ENCODE measurements at regions not wholly inside any gene's neighbourhood (a gene's known extent, or its start where the extent isn't known, plus 50 kb on each side); places are given as distances from the start of the nearest gene placed in this dataset.
A peak's percentile ranks its signal among the peaks of the same experiment; 100 is the strongest.

DNA sequence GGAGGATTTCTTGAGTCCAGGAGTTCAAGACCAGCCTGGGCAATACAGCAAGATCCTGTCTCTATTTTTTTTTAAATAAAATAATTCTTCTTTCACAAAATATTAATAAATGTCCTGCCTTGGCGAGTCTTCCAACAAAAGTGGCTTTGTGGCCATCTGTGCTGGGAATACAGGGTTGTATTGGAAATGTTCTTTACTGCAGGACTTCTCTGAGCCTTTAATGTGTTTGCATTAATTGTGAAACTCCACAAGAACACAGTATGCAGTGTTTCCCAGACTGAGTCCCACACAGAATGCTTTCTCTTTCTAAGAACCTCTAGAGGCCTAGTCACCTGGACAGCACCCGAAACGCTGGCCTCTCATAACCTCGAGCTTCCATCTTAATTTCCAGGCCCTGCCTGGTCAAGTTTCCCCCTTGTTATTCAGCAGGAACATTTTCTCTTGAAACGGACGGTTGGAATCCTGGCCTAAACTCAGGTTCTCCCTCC is 85.4 kb upstream of the ARRDC4 start:
- Histone ChIP-seq H3K9me3 (ENCODE audit: control insufficient read depth in 1 of 2, low read length in 2 of 2) (no peaks in the 10 kb centered on the region), H3K36me3 (ENCODE audit: control insufficient read depth in 1 of 2, insufficient read depth in 2 of 2, low read length in 2 of 2) (no peaks in the 10 kb centered on the region), H3K4me3 (ENCODE audit: low read depth in 1 of 2, low read length in 2 of 2) (peak overlapping the region in 1 of 2 donors; percentile 34), H3K4me1 (ENCODE audit: control insufficient read depth in 1 of 2, insufficient read depth in 2 of 2, low read length in 2 of 2) (peaks cover 0 to 7% of the 10 kb centered on the region in 2 donors), H3K27ac (ENCODE audit: low read length) (no peak overlapping the region), H3K27me3 (ENCODE audit: low read depth, low read length) (no peaks in the 10 kb centered on the region)

DNA sequence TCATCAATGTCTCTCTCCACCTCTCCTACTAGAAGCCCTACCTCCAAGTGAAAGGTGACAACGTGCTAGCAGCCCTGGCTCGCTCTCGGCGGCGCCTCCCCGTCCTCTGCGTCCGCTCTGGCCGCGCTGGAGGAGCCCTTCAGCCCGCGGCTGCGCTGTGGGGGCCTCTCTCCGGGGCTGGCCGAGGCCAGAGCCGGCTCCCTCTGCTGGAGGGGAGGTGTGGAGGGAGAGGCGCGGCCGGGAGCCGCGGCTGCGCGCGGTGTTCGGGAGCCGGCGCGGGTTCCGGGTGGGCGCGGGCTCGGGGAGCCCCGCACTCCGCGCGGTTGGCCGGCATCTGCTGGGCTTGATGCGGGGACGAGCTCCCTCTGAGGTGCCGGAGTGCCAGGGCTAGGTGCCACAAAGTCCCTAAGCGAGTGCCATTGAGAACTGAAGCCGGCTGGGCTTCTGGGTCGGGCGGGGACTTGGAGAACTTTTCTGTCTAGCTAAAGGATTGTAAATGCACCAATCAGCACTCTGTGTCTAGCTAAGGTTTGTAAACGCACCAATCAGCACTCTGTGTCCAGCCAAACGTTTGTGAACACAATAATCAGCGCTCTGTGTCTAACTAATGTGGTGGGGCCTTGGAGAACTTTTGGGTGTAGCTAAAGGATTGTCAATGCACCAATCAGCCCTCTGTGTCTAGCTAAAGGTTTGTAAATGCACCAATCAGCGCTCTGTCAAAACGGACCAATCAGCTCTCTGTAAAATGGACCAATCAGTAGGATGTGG is 84.8 kb upstream of the ARRDC4 start:
- H3K4me3 ChIP-seq (ENCODE audit: low read depth in 1 of 2, low read length in 2 of 2): peak overlapping the region in 1 of 2 donors; percentile 34
- H3K36me3 ChIP-seq (ENCODE audit: control insufficient read depth in 1 of 2, insufficient read depth in 2 of 2, low read length in 2 of 2): no peaks in the 10 kb centered on the region
- H3K4me1 ChIP-seq (ENCODE audit: control insufficient read depth in 1 of 2, insufficient read depth in 2 of 2, low read length in 2 of 2): peaks cover 0 to 7% of the 10 kb centered on the region in 2 donors
- H3K27ac ChIP-seq (ENCODE audit: low read length): no peak overlapping the region
- no peaks in the 10 kb centered on the region for H3K27me3 ChIP-seq (ENCODE audit: low read depth, low read length)
- H3K9me3 ChIP-seq (ENCODE audit: control insufficient read depth in 1 of 2, low read length in 2 of 2): no peaks in the 10 kb centered on the region

DNA sequence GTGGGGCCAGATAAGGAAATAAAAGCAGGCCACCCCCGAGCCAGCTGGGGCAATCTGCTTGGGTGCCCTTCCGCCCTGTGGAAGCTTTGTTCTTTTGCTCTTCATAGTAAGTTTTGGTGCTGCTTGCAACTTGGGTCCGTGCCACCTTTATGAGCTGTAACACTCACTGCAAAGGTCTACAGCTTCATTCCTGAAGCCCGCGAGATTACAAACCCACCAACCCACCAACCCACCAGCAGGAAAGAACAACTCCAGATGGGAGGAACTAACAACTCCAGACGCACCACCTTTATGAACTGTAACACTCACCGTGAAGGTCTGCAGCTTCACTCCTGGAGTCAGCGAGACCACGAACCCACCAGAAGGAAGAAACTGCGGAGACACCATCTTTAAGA is 84.2 kb upstream of the ARRDC4 start:
- no peaks in the 10 kb centered on the region for H3K27me3 ChIP-seq (ENCODE audit: low read depth, low read length)
- no peaks in the 10 kb centered on the region for H3K9me3 ChIP-seq (ENCODE audit: control insufficient read depth in 1 of 2, low read length in 2 of 2)
- H3K36me3 ChIP-seq (ENCODE audit: control insufficient read depth in 1 of 2, insufficient read depth in 2 of 2, low read length in 2 of 2): no peaks in the 10 kb centered on the region
- H3K27ac ChIP-seq (ENCODE audit: low read length): no peak overlapping the region
- H3K4me3 ChIP-seq (ENCODE audit: low read depth in 1 of 2, low read length in 2 of 2): no peak overlapping the region
- H3K4me1 ChIP-seq (ENCODE audit: control insufficient read depth in 1 of 2, insufficient read depth in 2 of 2, low read length in 2 of 2): peaks cover 0 to 7% of the 10 kb centered on the region in 2 donors

DNA sequence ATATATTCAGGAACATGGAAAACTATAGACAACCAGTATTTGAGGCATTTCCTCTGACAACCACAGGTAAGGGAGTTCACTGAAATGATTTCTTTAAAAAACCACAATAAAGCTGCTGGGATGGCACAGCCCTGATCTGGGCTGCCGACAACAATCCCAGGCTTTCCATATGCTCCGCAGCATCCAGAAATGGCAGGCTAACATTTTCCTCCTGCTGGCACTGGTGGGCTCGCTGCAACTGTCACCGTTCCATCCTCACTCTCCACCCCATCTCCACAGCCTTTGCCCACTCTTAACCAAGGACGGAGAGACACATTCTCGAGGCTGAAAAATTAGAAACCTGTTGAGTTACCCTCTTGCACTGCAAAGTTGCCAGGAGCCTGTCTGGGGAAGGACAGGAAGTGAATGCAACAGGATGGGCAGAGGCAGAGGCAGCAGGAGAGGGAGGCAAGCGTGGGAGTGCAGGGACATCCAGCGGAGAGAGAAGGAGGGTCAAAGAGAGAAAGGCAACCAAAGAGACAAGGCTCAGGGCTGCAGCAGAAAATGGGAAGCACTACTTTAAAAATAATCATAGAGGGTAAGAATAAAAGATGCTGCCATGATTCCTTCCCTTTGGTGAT is 79.0 kb upstream of the ARRDC4 start:
- no peak overlapping the region for H3K27ac ChIP-seq (ENCODE audit: low read length)
- H3K27me3 ChIP-seq (ENCODE audit: low read depth, low read length): no peaks in the 10 kb centered on the region
- no peak overlapping the region for H3K4me3 ChIP-seq (ENCODE audit: low read depth in 1 of 2, low read length in 2 of 2)
- peaks cover 0 to 7% of the 10 kb centered on the region in 2 donors for H3K4me1 ChIP-seq (ENCODE audit: control insufficient read depth in 1 of 2, insufficient read depth in 2 of 2, low read length in 2 of 2)
- H3K36me3 ChIP-seq (ENCODE audit: control insufficient read depth in 1 of 2, insufficient read depth in 2 of 2, low read length in 2 of 2): no peaks in the 10 kb centered on the region
- H3K9me3 ChIP-seq (ENCODE audit: control insufficient read depth in 1 of 2, low read length in 2 of 2): no peaks in the 10 kb centered on the region

DNA sequence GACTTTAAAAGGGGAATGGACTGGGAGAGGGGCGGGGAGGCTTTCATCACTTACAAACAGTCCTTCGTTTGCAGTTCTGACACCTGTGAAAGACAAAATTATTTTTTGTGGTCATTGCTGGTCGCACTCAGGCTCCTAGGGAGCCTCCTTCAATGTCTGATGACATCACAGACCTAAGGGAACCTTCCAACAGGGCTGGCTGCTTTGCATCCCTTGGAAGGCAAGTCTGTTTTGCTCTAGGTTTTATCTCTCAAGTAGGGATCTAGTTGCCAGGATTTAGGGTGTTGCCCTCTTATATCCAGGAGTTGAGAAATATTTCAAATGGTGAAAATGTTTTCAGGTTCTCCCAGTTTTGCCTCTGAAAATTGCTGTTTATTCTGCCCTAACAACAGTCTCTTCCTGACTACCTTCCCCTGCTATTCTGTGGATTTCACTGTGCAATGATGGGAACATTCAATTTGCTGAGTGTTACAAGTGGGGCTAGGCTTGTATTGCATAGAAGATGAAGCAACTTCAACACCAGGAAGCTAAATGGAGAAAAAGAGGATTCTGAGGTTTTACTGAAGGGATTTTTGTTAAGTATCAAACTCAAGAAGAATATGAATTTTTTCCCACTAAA is 75.9 kb upstream of the ARRDC4 start:
- H3K4me1 ChIP-seq (ENCODE audit: control insufficient read depth in 1 of 2, insufficient read depth in 2 of 2, low read length in 2 of 2): no peaks in the 10 kb centered on the region
- no peak overlapping the region for H3K4me3 ChIP-seq (ENCODE audit: low read depth in 1 of 2, low read length in 2 of 2)
- H3K36me3 ChIP-seq (ENCODE audit: control insufficient read depth in 1 of 2, insufficient read depth in 2 of 2, low read length in 2 of 2): no peaks in the 10 kb centered on the region
- H3K27ac ChIP-seq (ENCODE audit: low read length): no peak overlapping the region
- H3K27me3 ChIP-seq (ENCODE audit: low read depth, low read length): no peaks in the 10 kb centered on the region
- no peaks in the 10 kb centered on the region for H3K9me3 ChIP-seq (ENCODE audit: control insufficient read depth in 1 of 2, low read length in 2 of 2)

DNA sequence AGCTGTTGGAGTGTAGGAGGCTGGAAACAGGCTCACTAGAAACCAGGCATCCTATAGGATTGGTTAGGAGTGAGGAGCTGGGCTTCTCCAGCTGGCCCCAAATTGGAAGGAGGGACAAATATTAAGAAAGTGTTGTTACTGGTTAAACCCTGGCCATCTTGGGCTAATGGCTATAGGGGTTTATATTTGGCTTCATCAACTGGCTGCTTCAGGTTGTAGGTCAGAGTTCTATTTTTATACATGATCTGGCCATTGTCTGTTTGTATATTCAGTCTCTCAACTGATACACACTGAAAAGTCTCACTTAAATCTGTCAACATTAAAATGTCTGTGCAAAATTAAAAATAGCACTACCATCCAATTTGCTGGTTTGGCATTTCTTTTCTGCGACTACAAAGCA is 70.2 kb upstream of the ARRDC4 start:
- Histone ChIP-seq H3K27ac (ENCODE audit: low read length) (no peak overlapping the region), H3K4me3 (ENCODE audit: low read depth in 1 of 2, low read length in 2 of 2) (no peak overlapping the region), H3K27me3 (ENCODE audit: low read depth, low read length) (no peaks in the 10 kb centered on the region)

DNA sequence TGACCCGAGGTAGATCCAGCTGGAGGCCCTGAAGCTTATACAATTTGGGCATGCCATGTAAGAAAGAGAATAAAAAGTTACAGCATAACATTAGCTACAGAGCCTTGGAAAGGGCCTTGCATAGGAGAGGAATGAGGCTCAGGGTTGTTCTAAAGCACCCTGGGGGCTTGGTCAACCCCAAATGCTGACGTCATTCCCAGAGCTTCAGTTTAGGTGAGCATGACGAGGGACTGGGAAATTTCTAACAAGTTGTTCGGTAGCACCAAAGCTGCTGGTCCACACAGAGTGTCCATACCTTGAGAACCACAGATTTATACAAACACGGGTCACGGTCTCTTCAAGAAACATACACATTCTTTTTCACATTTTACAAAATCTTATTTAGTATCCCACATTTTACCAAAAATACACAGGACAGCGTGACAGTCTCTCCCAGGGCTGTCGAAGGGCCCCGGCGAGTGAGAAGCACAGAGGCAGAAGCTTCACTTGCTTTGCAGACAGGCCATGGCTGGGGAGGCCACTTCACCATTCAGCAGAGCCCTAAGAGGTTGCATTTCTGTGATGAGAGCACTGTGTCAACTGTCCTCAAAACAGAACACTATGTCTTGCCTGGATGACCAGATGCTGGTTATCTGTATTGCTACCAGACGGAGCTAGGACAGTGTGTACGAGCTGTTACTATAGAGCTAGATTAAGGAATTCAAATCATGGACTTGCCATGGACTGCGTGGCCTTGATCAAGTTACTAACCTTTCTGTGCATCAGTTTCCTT is 68.2 kb upstream of the ARRDC4 start:
- Histone ChIP-seq H3K27me3 (ENCODE audit: low read depth, low read length) (no peaks in the 10 kb centered on the region), H3K4me1 (ENCODE audit: control insufficient read depth in 1 of 2, insufficient read depth in 2 of 2, low read length in 2 of 2) (no peaks in the 10 kb centered on the region), H3K36me3 (ENCODE audit: control insufficient read depth in 1 of 2, insufficient read depth in 2 of 2, low read length in 2 of 2) (no peaks in the 10 kb centered on the region), H3K4me3 (ENCODE audit: low read depth in 1 of 2, low read length in 2 of 2) (no peak overlapping the region), H3K27ac (ENCODE audit: low read length) (no peak overlapping the region), H3K9me3 (ENCODE audit: control insufficient read depth in 1 of 2, low read length in 2 of 2) (no peaks in the 10 kb centered on the region)

More for the DNA sequence above, 70.2 kb upstream of the ARRDC4 start:
- Histone ChIP-seq H3K9me3 (ENCODE audit: control insufficient read depth in 1 of 2, low read length in 2 of 2) (no peaks in the 10 kb centered on the region), H3K36me3 (ENCODE audit: control insufficient read depth in 1 of 2, insufficient read depth in 2 of 2, low read length in 2 of 2) (no peaks in the 10 kb centered on the region), H3K4me1 (ENCODE audit: control insufficient read depth in 1 of 2, insufficient read depth in 2 of 2, low read length in 2 of 2) (no peaks in the 10 kb centered on the region)

DNA sequence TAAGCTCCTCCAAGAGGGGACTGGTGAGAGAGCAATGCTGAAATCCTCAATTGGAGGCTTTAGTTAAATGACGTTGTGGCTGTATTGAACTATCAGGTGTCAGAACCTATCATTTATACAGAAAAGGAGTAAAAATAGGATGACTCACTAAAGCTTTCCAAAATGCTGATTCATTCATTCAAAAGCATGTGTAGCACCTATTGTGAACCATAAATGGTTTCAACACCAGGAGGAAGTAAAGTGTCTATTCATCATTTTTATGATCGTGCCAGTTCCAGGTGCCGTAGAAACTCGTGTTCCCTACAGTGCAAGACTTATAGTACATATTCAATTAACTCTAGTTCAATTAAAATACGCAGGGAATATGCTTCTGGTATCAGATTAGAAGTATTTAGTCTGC is 66.5 kb upstream of the ARRDC4 start:
- H3K36me3 ChIP-seq (ENCODE audit: control insufficient read depth in 1 of 2, insufficient read depth in 2 of 2, low read length in 2 of 2): no peaks in the 10 kb centered on the region
- H3K4me3 ChIP-seq (ENCODE audit: low read depth in 1 of 2, low read length in 2 of 2): no peak overlapping the region
- no peaks in the 10 kb centered on the region for H3K4me1 ChIP-seq (ENCODE audit: control insufficient read depth in 1 of 2, insufficient read depth in 2 of 2, low read length in 2 of 2)
- no peaks in the 10 kb centered on the region for H3K9me3 ChIP-seq (ENCODE audit: control insufficient read depth in 1 of 2, low read length in 2 of 2)
- H3K27ac ChIP-seq (ENCODE audit: low read length): no peak overlapping the region
- no peaks in the 10 kb centered on the region for H3K27me3 ChIP-seq (ENCODE audit: low read depth, low read length)

DNA sequence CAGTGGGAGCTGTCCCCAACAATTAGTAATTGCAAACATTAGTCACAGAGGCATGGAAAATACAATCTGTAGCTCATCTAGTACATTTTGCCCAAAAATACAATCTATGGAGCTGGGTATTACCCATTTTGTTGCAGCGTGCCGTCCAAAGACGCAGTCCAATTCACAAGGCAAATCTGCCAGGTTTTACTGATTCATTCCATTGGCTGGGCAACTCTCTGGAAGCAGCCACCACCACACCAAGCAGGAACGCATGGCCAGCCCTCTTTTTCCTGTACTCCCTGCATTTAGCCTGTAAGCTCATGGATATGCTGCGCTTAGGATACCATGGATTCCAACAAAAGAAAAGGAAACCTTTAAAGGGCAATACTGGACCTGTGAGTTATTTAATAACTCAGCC is 60.5 kb upstream of the ARRDC4 start:
- H3K36me3 ChIP-seq (ENCODE audit: control insufficient read depth in 1 of 2, insufficient read depth in 2 of 2, low read length in 2 of 2): no peaks in the 10 kb centered on the region
- H3K4me1 ChIP-seq (ENCODE audit: control insufficient read depth in 1 of 2, insufficient read depth in 2 of 2, low read length in 2 of 2): peaks cover 0 to 4% of the 10 kb centered on the region in 2 donors
- peaks cover 5% of the 10 kb centered on the region for H3K27me3 ChIP-seq (ENCODE audit: low read depth, low read length)
- H3K9me3 ChIP-seq (ENCODE audit: control insufficient read depth in 1 of 2, low read length in 2 of 2): no peaks in the 10 kb centered on the region
- no peak overlapping the region for H3K27ac ChIP-seq (ENCODE audit: low read length)
- no peak overlapping the region for H3K4me3 ChIP-seq (ENCODE audit: low read depth in 1 of 2, low read length in 2 of 2)

DNA sequence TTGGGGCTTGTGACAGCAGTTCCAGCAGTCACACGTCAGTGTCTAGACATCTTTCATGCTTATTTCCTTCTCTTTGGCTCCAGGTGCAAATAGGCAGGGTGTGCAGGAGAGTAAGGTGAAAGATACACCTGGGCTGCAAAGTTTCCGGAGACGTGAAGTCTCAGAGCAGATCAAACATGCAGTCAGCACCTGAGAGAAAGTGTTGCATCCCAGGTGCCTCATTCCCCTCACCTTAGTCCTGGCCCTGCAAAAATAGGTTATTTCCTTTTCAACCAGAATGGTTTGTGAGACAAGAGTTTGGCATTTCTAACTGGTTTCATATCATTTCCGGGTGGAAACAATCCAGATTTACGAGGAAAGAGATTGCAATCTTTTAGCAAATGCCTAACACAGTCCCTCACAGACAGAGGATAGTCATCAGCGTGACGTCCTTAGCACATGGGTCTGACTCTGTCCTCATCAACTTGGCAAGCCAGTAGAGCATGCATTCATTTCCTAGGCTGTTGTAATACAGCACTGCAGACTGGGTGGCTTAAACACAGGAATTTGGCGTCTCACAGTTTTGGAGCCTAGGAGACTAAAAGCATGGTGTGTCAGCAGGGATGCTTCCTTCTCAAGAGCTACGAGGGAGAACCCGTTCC is 58.2 kb upstream of the ARRDC4 start:
- Histone ChIP-seq H3K4me1 (ENCODE audit: control insufficient read depth in 1 of 2, insufficient read depth in 2 of 2, low read length in 2 of 2) (peaks cover 0 to 4% of the 10 kb centered on the region in 2 donors), H3K27ac (ENCODE audit: low read length) (no peak overlapping the region)

More for the DNA sequence above, 58.2 kb upstream of the ARRDC4 start:
- Histone ChIP-seq H3K36me3 (ENCODE audit: control insufficient read depth in 1 of 2, insufficient read depth in 2 of 2, low read length in 2 of 2) (no peaks in the 10 kb centered on the region), H3K9me3 (ENCODE audit: control insufficient read depth in 1 of 2, low read length in 2 of 2) (no peaks in the 10 kb centered on the region), H3K4me3 (ENCODE audit: low read depth in 1 of 2, low read length in 2 of 2) (no peak overlapping the region), H3K27me3 (ENCODE audit: low read depth, low read length) (peaks cover 5% of the 10 kb centered on the region)
